Glutamatergic neuron (in vitro differentiated cells): ENCODE measurements at regions not wholly inside any gene's neighbourhood (a gene's known extent, or its start where the extent isn't known, plus 50 kb on each side); places are given as distances from the start of the nearest gene placed in this dataset.

Source experiments
- DNase-seq: peaks from one replicate; pipeline ENCODE4 v3.0.0; 2022
- H3K27ac Mint-ChIP-seq: one replicate; pipeline ENCODE4 v1.8.0; 2020; ENCODE audit warnings: mild to moderate bottlenecking, mixed read lengths, inconsistent platforms; ENCODE audit not compliant: unreplicated experiment
- H3K27me3 Mint-ChIP-seq: one replicate; pipeline ENCODE4 v1.8.0; 2020; ENCODE audit warnings: mild to moderate bottlenecking, moderate library complexity, mixed read lengths, inconsistent platforms; ENCODE audit not compliant: unreplicated experiment
- H3K36me3 Mint-ChIP-seq: one replicate; pipeline ENCODE4 v1.8.0; 2020; ENCODE audit warnings: mild to moderate bottlenecking, mixed read lengths, inconsistent platforms; ENCODE audit not compliant: unreplicated experiment
- H3K4me1 Mint-ChIP-seq: one replicate; pipeline ENCODE4 v1.8.0; 2020; ENCODE audit warnings: mild to moderate bottlenecking, low read depth, mixed read lengths, inconsistent platforms; ENCODE audit not compliant: unreplicated experiment
- H3K4me3 Mint-ChIP-seq: one replicate; pipeline ENCODE4 v1.8.0; 2020; ENCODE audit warnings: mild to moderate bottlenecking, mixed read lengths, inconsistent platforms; ENCODE audit not compliant: unreplicated experiment
- H3K9me3 Mint-ChIP-seq: one replicate; pipeline ENCODE4 v1.8.0; 2020; ENCODE audit warnings: mild to moderate bottlenecking, moderate library complexity, mixed read lengths, inconsistent platforms; ENCODE audit not compliant: unreplicated experiment
- TF ChIP-seq, protein P1 (sequence below): fragments of 200-600 bp; sonication (generic); IDR thresholded peaks from one replicate; pipeline ENCODE4 v1.5.0; 2021; ENCODE audit not compliant: partially characterized antibody, unreplicated experiment

DNA sequence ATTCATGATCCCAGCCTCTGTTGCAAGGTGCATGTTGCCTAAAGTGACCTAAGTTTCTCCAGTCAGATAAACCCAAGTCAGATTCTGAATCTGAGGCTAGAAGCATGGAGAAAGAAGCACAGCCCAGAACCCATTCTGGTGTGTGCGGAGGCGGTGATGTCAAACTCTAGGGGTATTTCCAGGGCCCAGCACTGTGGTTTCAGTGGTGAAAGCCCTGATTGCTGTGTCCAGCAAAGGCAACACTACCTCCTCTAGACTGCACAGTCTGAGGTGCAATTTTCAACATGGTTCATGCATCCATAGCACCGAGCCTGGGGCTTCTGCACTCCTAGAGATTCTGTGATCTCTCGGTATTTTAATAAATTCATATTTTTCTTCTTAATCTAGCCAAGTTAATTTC lies 264.8 kb upstream of the KLHL29 start:
- TF ChIP-seq, protein P1, sequence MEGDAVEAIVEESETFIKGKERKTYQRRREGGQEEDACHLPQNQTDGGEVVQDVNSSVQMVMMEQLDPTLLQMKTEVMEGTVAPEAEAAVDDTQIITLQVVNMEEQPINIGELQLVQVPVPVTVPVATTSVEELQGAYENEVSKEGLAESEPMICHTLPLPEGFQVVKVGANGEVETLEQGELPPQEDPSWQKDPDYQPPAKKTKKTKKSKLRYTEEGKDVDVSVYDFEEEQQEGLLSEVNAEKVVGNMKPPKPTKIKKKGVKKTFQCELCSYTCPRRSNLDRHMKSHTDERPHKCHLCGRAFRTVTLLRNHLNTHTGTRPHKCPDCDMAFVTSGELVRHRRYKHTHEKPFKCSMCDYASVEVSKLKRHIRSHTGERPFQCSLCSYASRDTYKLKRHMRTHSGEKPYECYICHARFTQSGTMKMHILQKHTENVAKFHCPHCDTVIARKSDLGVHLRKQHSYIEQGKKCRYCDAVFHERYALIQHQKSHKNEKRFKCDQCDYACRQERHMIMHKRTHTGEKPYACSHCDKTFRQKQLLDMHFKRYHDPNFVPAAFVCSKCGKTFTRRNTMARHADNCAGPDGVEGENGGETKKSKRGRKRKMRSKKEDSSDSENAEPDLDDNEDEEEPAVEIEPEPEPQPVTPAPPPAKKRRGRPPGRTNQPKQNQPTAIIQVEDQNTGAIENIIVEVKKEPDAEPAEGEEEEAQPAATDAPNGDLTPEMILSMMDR = no peak
- Mint-ChIP-seq H3K4me3 (no peak overlapping the region), H3K27me3 (peaks cover 2% of the 10 kb centered on the region)

DNA sequence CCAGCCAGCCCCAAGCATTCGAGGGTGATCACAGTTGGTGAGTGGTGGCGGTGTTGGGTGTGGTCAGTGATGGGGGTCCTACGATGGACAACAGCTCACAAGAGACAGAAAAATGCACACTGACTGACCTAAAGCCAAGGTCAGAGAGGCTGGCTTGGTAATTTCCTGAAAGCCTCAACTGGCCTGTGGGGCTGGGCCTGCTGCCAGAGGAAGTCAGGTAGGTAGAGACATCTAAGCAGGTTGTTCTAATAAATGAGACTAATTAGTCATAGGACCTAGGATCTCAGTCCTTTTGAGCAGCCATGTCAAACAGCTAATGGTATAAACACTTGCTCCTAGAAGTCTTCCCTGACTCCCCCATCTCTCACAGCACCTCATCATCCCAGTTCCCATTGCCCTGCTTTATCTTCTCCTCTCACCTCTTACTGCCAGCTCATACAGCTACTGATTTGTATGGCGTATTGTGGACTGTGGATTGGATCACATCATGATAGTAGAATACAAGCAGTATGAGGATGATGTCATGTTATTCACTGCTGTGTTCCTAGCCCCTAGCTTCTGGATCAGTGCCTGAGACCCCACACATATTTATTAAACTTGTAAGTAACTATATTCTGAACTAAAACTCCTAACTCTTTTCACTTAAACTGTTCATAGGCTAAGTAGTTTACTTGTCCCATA lies 262.9 kb upstream of the KLHL29 start:
- no peaks in the 10 kb centered on the region for H3K9me3 Mint-ChIP-seq
- no peaks in the 10 kb centered on the region for H3K36me3 Mint-ChIP-seq

More for the DNA sequence above, 264.8 kb upstream of the KLHL29 start:
- Mint-ChIP-seq H3K4me1 (no peaks in the 10 kb centered on the region), H3K9me3 (no peaks in the 10 kb centered on the region), H3K27ac (no peak overlapping the region), H3K36me3 (no peaks in the 10 kb centered on the region)
- DNase-seq = no peak

DNA sequence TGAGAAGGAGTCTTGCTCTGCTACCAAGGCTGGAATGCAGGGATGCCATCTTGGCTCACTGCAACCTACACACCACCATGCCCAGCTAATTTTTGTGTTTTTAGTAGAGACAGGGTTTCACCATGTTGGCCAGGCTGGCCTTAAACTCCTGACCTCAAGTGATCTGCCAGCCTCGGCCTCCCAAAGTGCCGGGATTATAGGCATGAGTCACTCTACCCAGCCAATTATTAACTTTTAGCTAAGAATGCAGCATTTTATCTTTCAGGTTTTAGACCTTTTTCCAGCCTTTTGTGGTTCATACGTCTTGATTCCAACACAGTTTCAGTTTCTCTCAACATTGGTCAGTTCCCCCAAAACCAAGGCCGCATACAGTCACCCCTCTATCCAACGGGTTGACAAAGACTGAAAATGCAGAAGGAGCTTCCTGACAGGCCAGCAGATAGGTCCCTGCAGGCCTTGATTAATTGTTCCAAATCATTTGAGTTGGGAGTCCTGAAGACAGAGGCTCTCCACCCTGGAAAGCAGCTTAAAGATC lies 262.2 kb upstream of the KLHL29 start:
- TF ChIP-seq, protein P1 = no peak
- Mint-ChIP-seq H3K4me3 (no peak overlapping the region), H3K36me3 (no peaks in the 10 kb centered on the region), H3K4me1 (peaks cover 3% of the 10 kb centered on the region), H3K27ac (no peak overlapping the region), H3K9me3 (no peaks in the 10 kb centered on the region), H3K27me3 (peaks cover under 1% of the 10 kb centered on the region)
- DNase-seq = no peak

More for the DNA sequence above, 262.9 kb upstream of the KLHL29 start:
- Mint-ChIP-seq H3K4me1 (peaks cover 3% of the 10 kb centered on the region), H3K27ac (no peak overlapping the region), H3K4me3 (no peak overlapping the region), H3K27me3 (peaks cover 2% of the 10 kb centered on the region)
- TF ChIP-seq, protein P1 = no peak
- no peak for DNase-seq

DNA sequence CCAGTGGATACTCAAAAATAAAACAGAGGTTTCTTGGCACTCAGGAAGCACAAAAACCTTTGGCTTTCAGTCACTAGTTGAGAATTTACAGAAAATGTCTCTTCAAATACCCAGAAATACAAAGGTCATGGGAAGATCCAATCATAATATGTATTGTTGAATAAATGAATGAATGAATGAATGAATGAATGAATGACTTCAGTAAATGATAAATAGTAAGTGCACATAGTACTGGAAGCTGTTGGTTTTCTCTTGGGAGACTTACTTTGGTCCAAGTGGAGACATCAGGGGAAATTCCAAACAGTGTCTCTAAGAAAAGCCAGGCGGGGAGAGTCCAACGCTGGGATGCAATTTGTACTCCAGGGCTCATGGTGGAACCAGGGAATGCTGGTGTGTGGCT lies 261.3 kb upstream of the KLHL29 start:
- peaks cover 1% of the 10 kb centered on the region for H3K27me3 Mint-ChIP-seq
- peaks cover 3% of the 10 kb centered on the region for H3K4me1 Mint-ChIP-seq
- H3K4me3 Mint-ChIP-seq = no peak overlapping the region
- no peak overlapping the region for H3K27ac Mint-ChIP-seq
- TF ChIP-seq, protein P1 = no peak
- peaks cover 1% of the 10 kb centered on the region for H3K9me3 Mint-ChIP-seq
- no peak for DNase-seq
- H3K36me3 Mint-ChIP-seq = peaks cover 3% of the 10 kb centered on the region

DNA sequence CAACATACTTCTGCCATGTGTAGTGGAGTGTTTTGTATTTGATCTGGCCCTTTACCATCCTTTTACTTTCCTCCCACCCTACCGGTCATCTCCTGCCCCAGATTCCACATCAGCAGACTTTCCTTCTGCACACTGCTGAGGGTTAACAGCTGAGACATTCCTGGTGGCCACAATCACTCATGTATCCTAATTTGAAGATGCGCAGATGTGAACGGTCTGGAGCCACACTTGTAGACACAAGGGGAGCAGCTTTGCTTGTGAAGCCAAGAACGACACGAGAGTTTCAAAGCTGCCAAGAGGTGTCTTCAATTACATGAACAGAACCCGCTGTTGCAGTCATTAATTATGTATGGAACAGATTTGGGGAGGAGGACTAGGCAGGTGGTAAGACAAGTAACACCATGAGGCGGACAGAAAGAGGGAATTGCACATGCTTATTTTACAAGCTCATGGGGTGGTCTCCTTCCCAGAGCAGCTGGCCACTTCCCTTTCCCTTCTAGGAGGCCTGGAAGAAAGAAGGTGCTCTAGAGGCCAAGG lies 260.7 kb upstream of the KLHL29 start:
- Mint-ChIP-seq H3K27ac (no peak overlapping the region), H3K27me3 (peaks cover 3% of the 10 kb centered on the region), H3K4me1 (peaks cover 3% of the 10 kb centered on the region), H3K9me3 (peaks cover 5% of the 10 kb centered on the region), H3K4me3 (no peak overlapping the region), H3K36me3 (peaks cover 7% of the 10 kb centered on the region)
- TF ChIP-seq, protein P1 = no peak
- DNase-seq = no peak
